ENCODE measurements at regions not wholly inside any gene's neighbourhood (a gene's known extent, or its start where the extent isn't known, plus 50 kb on each side); places are given as distances from the start of the nearest gene placed in this dataset.

- no peaks in the 10 kb centered on the region for H3K9me3 ChIP-seq (ENCODE audit: low read length)
- no peak for DNase-seq
- no peak overlapping the region for H2AFZ ChIP-seq (ENCODE audit: low read length)
- H3K27ac ChIP-seq (ENCODE audit: low read length): no peak overlapping the region
- no peaks in the 10 kb centered on the region for H3K9me2 ChIP-seq (replicated peaks; ENCODE audit: insufficient read depth, low read length)
- no peak overlapping the region for H3K9ac ChIP-seq (ENCODE audit: low read length)
- H3K36me3 ChIP-seq (ENCODE audit: insufficient read depth, low read length): no peaks in the 10 kb centered on the region
- H3K4me2 ChIP-seq (ENCODE audit: low read depth, low read length, poor library complexity, severe bottlenecking): no peak overlapping the region
- H3K79me2 ChIP-seq (ENCODE audit: low read length): no peaks in the 10 kb centered on the region
- no peak overlapping the region for H3K4me3 ChIP-seq (ENCODE audit: low read length)
- H4K20me1 ChIP-seq (ENCODE audit: insufficient read depth, low read depth, low read length): no peaks in the 10 kb centered on the region
- no peaks in the 10 kb centered on the region for H3K27me3 ChIP-seq (ENCODE audit: low read length)
- no peaks in the 10 kb centered on the region for H3K4me1 ChIP-seq (ENCODE audit: low read length)
Measured at GRCh38 chr6:134560019-134560418, 242.1 kb upstream of the SGK1 start.

- Histone ChIP-seq H3K9me2 (replicated peaks; ENCODE audit: insufficient read depth, low read length) (no peaks in the 10 kb centered on the region), H3K4me2 (ENCODE audit: low read depth, low read length, poor library complexity, severe bottlenecking) (no peak overlapping the region), H2AFZ (ENCODE audit: low read length) (no peak overlapping the region), H3K79me2 (ENCODE audit: low read length) (no peaks in the 10 kb centered on the region), H3K9me3 (ENCODE audit: low read length) (no peaks in the 10 kb centered on the region), H3K4me1 (ENCODE audit: low read length) (no peaks in the 10 kb centered on the region), H3K27me3 (ENCODE audit: low read length) (no peaks in the 10 kb centered on the region), H3K9ac (ENCODE audit: low read length) (no peak overlapping the region), H3K36me3 (ENCODE audit: insufficient read depth, low read length) (no peaks in the 10 kb centered on the region), H3K27ac (ENCODE audit: low read length) (no peak overlapping the region), H3K4me3 (ENCODE audit: low read length) (no peak overlapping the region), H4K20me1 (ENCODE audit: insufficient read depth, low read depth, low read length) (no peaks in the 10 kb centered on the region)
- DNase-seq: no peak
Measured at GRCh38 chr6:134557509-134557908, 239.6 kb upstream of the SGK1 start.

- H3K9me2 ChIP-seq (replicated peaks; ENCODE audit: insufficient read depth, low read length): no peaks in the 10 kb centered on the region
- H3K9me3 ChIP-seq (ENCODE audit: low read length): no peaks in the 10 kb centered on the region
- no peak for DNase-seq
- H3K4me2 ChIP-seq (ENCODE audit: low read depth, low read length, poor library complexity, severe bottlenecking): no peak overlapping the region
- H3K27ac ChIP-seq (ENCODE audit: low read length): no peak overlapping the region
- no peak overlapping the region for H3K9ac ChIP-seq (ENCODE audit: low read length)
- no peaks in the 10 kb centered on the region for H4K20me1 ChIP-seq (ENCODE audit: insufficient read depth, low read depth, low read length)
- H3K79me2 ChIP-seq (ENCODE audit: low read length): no peaks in the 10 kb centered on the region
- H3K4me1 ChIP-seq (ENCODE audit: low read length): no peaks in the 10 kb centered on the region
- H2AFZ ChIP-seq (ENCODE audit: low read length): no peak overlapping the region
- no peaks in the 10 kb centered on the region for H3K27me3 ChIP-seq (ENCODE audit: low read length)
- H3K36me3 ChIP-seq (ENCODE audit: insufficient read depth, low read length): no peaks in the 10 kb centered on the region
- H3K4me3 ChIP-seq (ENCODE audit: low read length): no peak overlapping the region
Measured at GRCh38 chr6:134555672-134556071, 237.8 kb upstream of the SGK1 start.

- H3K4me2 ChIP-seq (ENCODE audit: low read depth, low read length, poor library complexity, severe bottlenecking): no peak overlapping the region
- no peaks in the 10 kb centered on the region for H3K36me3 ChIP-seq (ENCODE audit: insufficient read depth, low read length)
- no peaks in the 10 kb centered on the region for H3K9me3 ChIP-seq (ENCODE audit: low read length)
- no peaks in the 10 kb centered on the region for H3K4me1 ChIP-seq (ENCODE audit: low read length)
- H3K4me3 ChIP-seq (ENCODE audit: low read length): no peak overlapping the region
- H4K20me1 ChIP-seq (ENCODE audit: insufficient read depth, low read depth, low read length): no peaks in the 10 kb centered on the region
- H2AFZ ChIP-seq (ENCODE audit: low read length): no peak overlapping the region
- no peak overlapping the region for H3K9ac ChIP-seq (ENCODE audit: low read length)
- no peaks in the 10 kb centered on the region for H3K27me3 ChIP-seq (ENCODE audit: low read length)
- H3K27ac ChIP-seq (ENCODE audit: low read length): no peak overlapping the region
- DNase-seq: no peak
- H3K79me2 ChIP-seq (ENCODE audit: low read length): no peaks in the 10 kb centered on the region
- no peaks in the 10 kb centered on the region for H3K9me2 ChIP-seq (replicated peaks; ENCODE audit: insufficient read depth, low read length)
Measured at GRCh38 chr6:134553936-134554335, 236.0 kb upstream of the SGK1 start.

GRCh38 chr6:134551245-134551960, 233.5 kb upstream of the SGK1 start:
- no peak overlapping the region for H2AFZ ChIP-seq (ENCODE audit: low read length)
- no peaks in the 10 kb centered on the region for H3K4me1 ChIP-seq (ENCODE audit: low read length)
- H4K20me1 ChIP-seq (ENCODE audit: insufficient read depth, low read depth, low read length): no peaks in the 10 kb centered on the region
- no peak for DNase-seq
- H3K9me2 ChIP-seq (replicated peaks; ENCODE audit: insufficient read depth, low read length): no peaks in the 10 kb centered on the region
- H3K27ac ChIP-seq (ENCODE audit: low read length): no peak overlapping the region
- no peaks in the 10 kb centered on the region for H3K9me3 ChIP-seq (ENCODE audit: low read length)
- no peak overlapping the region for H3K4me3 ChIP-seq (ENCODE audit: low read length)
- no peak overlapping the region for H3K9ac ChIP-seq (ENCODE audit: low read length)
- H3K27me3 ChIP-seq (ENCODE audit: low read length): no peaks in the 10 kb centered on the region
- H3K79me2 ChIP-seq (ENCODE audit: low read length): no peaks in the 10 kb centered on the region
- H3K36me3 ChIP-seq (ENCODE audit: insufficient read depth, low read length): no peaks in the 10 kb centered on the region
- no peak overlapping the region for H3K4me2 ChIP-seq (ENCODE audit: low read depth, low read length, poor library complexity, severe bottlenecking)

GRCh38 chr6:134550604-134551003, 232.7 kb upstream of the SGK1 start:
- H3K27me3 ChIP-seq (ENCODE audit: low read length): no peaks in the 10 kb centered on the region
- no peak overlapping the region for H2AFZ ChIP-seq (ENCODE audit: low read length)
- H3K4me3 ChIP-seq (ENCODE audit: low read length): no peak overlapping the region
- no peaks in the 10 kb centered on the region for H3K4me1 ChIP-seq (ENCODE audit: low read length)
- no peaks in the 10 kb centered on the region for H4K20me1 ChIP-seq (ENCODE audit: insufficient read depth, low read depth, low read length)
- H3K79me2 ChIP-seq (ENCODE audit: low read length): no peaks in the 10 kb centered on the region
- no peaks in the 10 kb centered on the region for H3K9me3 ChIP-seq (ENCODE audit: low read length)
- H3K36me3 ChIP-seq (ENCODE audit: insufficient read depth, low read length): no peaks in the 10 kb centered on the region
- no peaks in the 10 kb centered on the region for H3K9me2 ChIP-seq (replicated peaks; ENCODE audit: insufficient read depth, low read length)
- no peak overlapping the region for H3K27ac ChIP-seq (ENCODE audit: low read length)
- H3K9ac ChIP-seq (ENCODE audit: low read length): no peak overlapping the region
- DNase-seq: no peak
- H3K4me2 ChIP-seq (ENCODE audit: low read depth, low read length, poor library complexity, severe bottlenecking): no peak overlapping the region

- no peak overlapping the region for H3K9ac ChIP-seq (ENCODE audit: low read length)
- no peaks in the 10 kb centered on the region for H3K79me2 ChIP-seq (ENCODE audit: low read length)
Measured at GRCh38 chr6:134549854-134550253, 231.9 kb upstream of the SGK1 start.

GRCh38 chr6:134546962-134547645, 229.2 kb upstream of the SGK1 start:
- H3K27me3 ChIP-seq (ENCODE audit: low read length): no peaks in the 10 kb centered on the region
- no peaks in the 10 kb centered on the region for H3K9me2 ChIP-seq (replicated peaks; ENCODE audit: insufficient read depth, low read length)
- H3K4me3 ChIP-seq (ENCODE audit: low read length): no peak overlapping the region
- H4K20me1 ChIP-seq (ENCODE audit: insufficient read depth, low read depth, low read length): no peaks in the 10 kb centered on the region
- no peaks in the 10 kb centered on the region for H3K4me1 ChIP-seq (ENCODE audit: low read length)
- H2AFZ ChIP-seq (ENCODE audit: low read length): no peak overlapping the region
- H3K36me3 ChIP-seq (ENCODE audit: insufficient read depth, low read length): no peaks in the 10 kb centered on the region
- no peak overlapping the region for H3K9ac ChIP-seq (ENCODE audit: low read length)
- DNase-seq: no peak
- H3K79me2 ChIP-seq (ENCODE audit: low read length): no peaks in the 10 kb centered on the region
- no peak overlapping the region for H3K4me2 ChIP-seq (ENCODE audit: low read depth, low read length, poor library complexity, severe bottlenecking)
- no peak overlapping the region for H3K27ac ChIP-seq (ENCODE audit: low read length)
- H3K9me3 ChIP-seq (ENCODE audit: low read length): no peaks in the 10 kb centered on the region

More at GRCh38 chr6:134549854-134550253, 231.9 kb upstream of the SGK1 start:
- Histone ChIP-seq H3K4me3 (ENCODE audit: low read length) (no peak overlapping the region), H3K9me2 (replicated peaks; ENCODE audit: insufficient read depth, low read length) (no peaks in the 10 kb centered on the region), H3K27ac (ENCODE audit: low read length) (no peak overlapping the region), H3K4me2 (ENCODE audit: low read depth, low read length, poor library complexity, severe bottlenecking) (no peak overlapping the region), H3K36me3 (ENCODE audit: insufficient read depth, low read length) (no peaks in the 10 kb centered on the region), H3K27me3 (ENCODE audit: low read length) (no peaks in the 10 kb centered on the region), H2AFZ (ENCODE audit: low read length) (no peak overlapping the region), H4K20me1 (ENCODE audit: insufficient read depth, low read depth, low read length) (no peaks in the 10 kb centered on the region), H3K4me1 (ENCODE audit: low read length) (no peaks in the 10 kb centered on the region), H3K9me3 (ENCODE audit: low read length) (no peaks in the 10 kb centered on the region)
- no peak for DNase-seq

Measured in Karpas-422 (cell line).